NB4 (cell line): ENCODE measurements at regions not wholly inside any gene's neighbourhood (a gene's known extent, or its start where the extent isn't known, plus 50 kb on each side); places are given as distances from the start of the nearest gene placed in this dataset.
"Not testable (repeated sequence)": the region's sequence is repeated elsewhere in the genome, so short reads cannot be mapped to it uniquely, and the experiment has no call there.

Source experiments
- DNase-seq: peaks from one replicate; pipeline ENCODE4 v3.0.0; 2010; ENCODE audit warnings: low read depth
- H3K4me3 ChIP-seq: one replicate; pipeline ENCODE4 v1.5.1; 2011; ENCODE audit warnings: mild to moderate bottlenecking, low read depth, low read length, moderate library complexity
- MYC ChIP-seq: IDR thresholded peaks from 2 replicates; pipeline ENCODE4 v1.6.1; 2011; ENCODE audit warnings: low read depth, low read length
- POLR2A ChIP-seq: IDR thresholded peaks from 2 replicates; pipeline ENCODE4 v1.6.1; 2011; ENCODE audit warnings: mild to moderate bottlenecking; ENCODE audit not compliant: insufficient read length; ENCODE audit errors: extremely low read depth
- TF ChIP-seq, protein P1 (sequence below): IDR thresholded peaks from 2 replicates; pipeline ENCODE4 v1.6.1; 2011; ENCODE audit warnings: low read depth, low read length
- TF ChIP-seq, protein P2 (sequence below): IDR thresholded peaks from one replicate; pipeline ENCODE4 v1.5.1; 2012; ENCODE audit warnings: low read depth, low read length

DNA sequence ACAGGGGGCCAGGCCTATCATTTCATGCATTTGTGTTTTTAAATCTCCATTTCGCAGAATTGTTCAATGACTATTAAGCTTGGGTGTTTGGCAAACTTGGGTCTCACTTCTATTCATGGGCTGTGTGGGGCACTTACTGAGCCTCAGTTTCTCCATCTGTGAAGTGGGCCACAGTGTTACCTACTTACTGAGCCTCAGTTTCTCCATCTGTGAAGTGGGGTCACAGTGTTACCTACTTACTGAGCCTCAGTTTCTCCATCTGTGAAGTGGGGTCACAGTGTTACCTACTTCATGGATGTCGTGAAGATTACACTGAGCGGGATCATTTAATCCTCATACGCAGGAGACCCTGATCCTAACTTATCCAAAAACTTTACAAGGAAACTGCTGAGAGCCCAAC, 115.1 kb upstream of the STX18 start:
- no peak overlapping the region for H3K4me3 ChIP-seq
- no peak for TF ChIP-seq POLR2A
- TF ChIP-seq, protein P1, sequence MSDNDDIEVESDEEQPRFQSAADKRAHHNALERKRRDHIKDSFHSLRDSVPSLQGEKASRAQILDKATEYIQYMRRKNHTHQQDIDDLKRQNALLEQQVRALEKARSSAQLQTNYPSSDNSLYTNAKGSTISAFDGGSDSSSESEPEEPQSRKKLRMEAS: no peak
- no peak for DNase-seq

- DNase-seq: no peak
- no peak for TF ChIP-seq MYC
- TF ChIP-seq, protein P1: no peak
- TF ChIP-seq, protein P2, sequence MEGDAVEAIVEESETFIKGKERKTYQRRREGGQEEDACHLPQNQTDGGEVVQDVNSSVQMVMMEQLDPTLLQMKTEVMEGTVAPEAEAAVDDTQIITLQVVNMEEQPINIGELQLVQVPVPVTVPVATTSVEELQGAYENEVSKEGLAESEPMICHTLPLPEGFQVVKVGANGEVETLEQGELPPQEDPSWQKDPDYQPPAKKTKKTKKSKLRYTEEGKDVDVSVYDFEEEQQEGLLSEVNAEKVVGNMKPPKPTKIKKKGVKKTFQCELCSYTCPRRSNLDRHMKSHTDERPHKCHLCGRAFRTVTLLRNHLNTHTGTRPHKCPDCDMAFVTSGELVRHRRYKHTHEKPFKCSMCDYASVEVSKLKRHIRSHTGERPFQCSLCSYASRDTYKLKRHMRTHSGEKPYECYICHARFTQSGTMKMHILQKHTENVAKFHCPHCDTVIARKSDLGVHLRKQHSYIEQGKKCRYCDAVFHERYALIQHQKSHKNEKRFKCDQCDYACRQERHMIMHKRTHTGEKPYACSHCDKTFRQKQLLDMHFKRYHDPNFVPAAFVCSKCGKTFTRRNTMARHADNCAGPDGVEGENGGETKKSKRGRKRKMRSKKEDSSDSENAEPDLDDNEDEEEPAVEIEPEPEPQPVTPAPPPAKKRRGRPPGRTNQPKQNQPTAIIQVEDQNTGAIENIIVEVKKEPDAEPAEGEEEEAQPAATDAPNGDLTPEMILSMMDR: no peak
- no peak for TF ChIP-seq POLR2A
- no peak overlapping the region for H3K4me3 ChIP-seq
Observed at GRCh38 chr4:4655901-4656300, 114.1 kb upstream of the STX18 start.

- TF ChIP-seq MYC (no peak), POLR2A (no peak)
- TF ChIP-seq, protein P1: no peak
- TF ChIP-seq, protein P2: no peak
- H3K4me3 ChIP-seq: no peak overlapping the region
- no peak for DNase-seq
Observed at GRCh38 chr4:4655011-4655410, 113.2 kb upstream of the STX18 start.

- TF ChIP-seq, protein P1: no peak
- no peak for TF ChIP-seq MYC
- TF ChIP-seq POLR2A: no peak
- TF ChIP-seq, protein P2: no peak
Observed at GRCh38 chr4:4651811-4652755, 110.2 kb upstream of the STX18 start.

GRCh38 chr4:4647041-4647440, 105.2 kb upstream of the STX18 start:
- TF ChIP-seq, protein P2: no peak
- TF ChIP-seq, protein P1: no peak
- TF ChIP-seq MYC (no peak), POLR2A (no peak)
- H3K4me3 ChIP-seq: no peak overlapping the region
- DNase-seq: no peak

More at GRCh38 chr4:4651811-4652755, 110.2 kb upstream of the STX18 start:
- H3K4me3 ChIP-seq: no peak overlapping the region
- DNase-seq: no peak

GRCh38 chr4:4645743-4646142, 103.9 kb upstream of the STX18 start:
- H3K4me3 ChIP-seq: no peak overlapping the region
- TF ChIP-seq, protein P2: no peak
- TF ChIP-seq MYC: no peak
- no peak for TF ChIP-seq POLR2A
- TF ChIP-seq, protein P1: no peak
- DNase-seq: no peak

- DNase-seq, H3K4me3 ChIP-seq: not testable (repeated sequence)
Observed at GRCh38 chr4:4644277-4644676, 102.4 kb upstream of the STX18 start.

DNA sequence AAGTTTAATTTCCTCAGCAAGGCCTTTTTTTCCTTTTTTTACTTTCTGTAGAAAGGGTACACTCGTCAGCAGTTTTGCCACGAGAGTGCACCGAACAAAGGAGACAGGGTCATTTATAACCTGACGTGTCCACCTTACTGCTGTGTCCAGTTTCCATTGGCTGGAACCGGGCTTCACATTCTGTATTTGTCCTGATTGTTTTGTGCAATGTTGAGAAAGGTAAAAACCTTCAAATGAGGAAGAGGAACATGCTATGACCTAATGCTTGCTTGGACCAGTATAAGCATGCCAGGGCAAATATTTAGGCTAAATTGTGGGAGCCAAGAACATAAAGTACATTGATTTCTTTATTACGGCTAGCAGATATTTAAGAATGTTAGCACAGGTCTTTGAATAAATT, 101.9 kb upstream of the STX18 start:
- DNase-seq, H3K4me3 ChIP-seq: not testable (repeated sequence)
